Esophagus muscularis mucosa (tissue), 3 donors: ENCODE measurements at regions not wholly inside any gene's neighbourhood (a gene's known extent, or its start where the extent isn't known, plus 50 kb on each side); places are given as distances from the start of the nearest gene placed in this dataset.

ENCODE experiments used
- POLR2A ChIP-seq: fragments of 450-650 bp; IDR thresholded peaks from one replicate; pipeline ENCODE4 v1.6.1; 2017; ENCODE audit warnings: antibody characterized with exemption, moderate library complexity, mild to moderate bottlenecking, low read depth
- POLR2AphosphoS5 ChIP-seq, 2 donors: sonication (generic); formaldehyde crosslinking; IDR thresholded peaks; one replicate each; pipeline ENCODE4 v1.6.1; 2017; ENCODE audit warnings: antibody characterized with exemption in 2 of 2
- TF ChIP-seq, protein P1 (sequence below), 3 experiments: fragments of 200-600 bp in 2 of 3; fragments of 450-650 bp in 1 of 3; sonication (generic) in 2 of 3; IDR thresholded peaks; one replicate each; pipeline ENCODE4 v1.5.1; 2017 to 2019; ENCODE audit warnings: antibody characterized with exemption in 3 of 3, mild to moderate bottlenecking in 2 of 3, moderate library complexity in 1 of 3

DNA sequence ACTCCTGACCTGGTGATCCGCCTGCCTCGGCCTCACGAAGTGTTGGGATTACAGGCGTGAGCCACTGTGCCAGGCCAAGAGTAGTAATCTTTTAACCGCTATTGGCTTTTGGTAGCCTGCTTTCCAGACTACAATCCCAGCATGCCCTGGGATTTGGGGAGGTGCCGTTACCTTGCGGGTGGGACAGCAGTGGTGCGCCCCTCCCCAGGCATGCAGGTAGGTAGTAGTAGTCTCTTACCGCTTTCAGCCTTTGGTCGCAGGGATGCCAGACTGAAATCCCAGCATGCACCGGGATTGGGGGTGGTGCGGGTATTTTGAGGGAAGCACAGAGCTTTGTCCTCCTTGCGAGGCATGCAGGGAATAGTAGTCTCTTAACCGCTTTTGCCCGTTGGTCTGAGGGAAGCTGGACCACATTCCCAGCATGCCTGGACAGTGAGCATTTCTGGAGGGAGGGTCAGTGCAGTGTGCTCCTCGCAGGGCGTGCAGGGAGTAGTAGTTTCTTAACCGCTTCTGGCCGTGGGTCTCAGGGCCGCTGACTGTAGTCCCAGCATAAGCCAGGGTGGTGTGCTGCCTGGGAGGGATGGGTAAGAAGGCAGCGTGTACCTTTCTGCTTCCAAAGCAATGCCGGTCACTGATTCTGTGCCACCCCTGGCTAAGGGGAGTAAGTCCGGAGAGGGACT, 1686.8 kb downstream of the TP53TG3F start:
- TF ChIP-seq POLR2A (no peak), POLR2AphosphoS5 (IDR thresholded peaks at IDR 0.05) (no peak)
- TF ChIP-seq, protein P1, sequence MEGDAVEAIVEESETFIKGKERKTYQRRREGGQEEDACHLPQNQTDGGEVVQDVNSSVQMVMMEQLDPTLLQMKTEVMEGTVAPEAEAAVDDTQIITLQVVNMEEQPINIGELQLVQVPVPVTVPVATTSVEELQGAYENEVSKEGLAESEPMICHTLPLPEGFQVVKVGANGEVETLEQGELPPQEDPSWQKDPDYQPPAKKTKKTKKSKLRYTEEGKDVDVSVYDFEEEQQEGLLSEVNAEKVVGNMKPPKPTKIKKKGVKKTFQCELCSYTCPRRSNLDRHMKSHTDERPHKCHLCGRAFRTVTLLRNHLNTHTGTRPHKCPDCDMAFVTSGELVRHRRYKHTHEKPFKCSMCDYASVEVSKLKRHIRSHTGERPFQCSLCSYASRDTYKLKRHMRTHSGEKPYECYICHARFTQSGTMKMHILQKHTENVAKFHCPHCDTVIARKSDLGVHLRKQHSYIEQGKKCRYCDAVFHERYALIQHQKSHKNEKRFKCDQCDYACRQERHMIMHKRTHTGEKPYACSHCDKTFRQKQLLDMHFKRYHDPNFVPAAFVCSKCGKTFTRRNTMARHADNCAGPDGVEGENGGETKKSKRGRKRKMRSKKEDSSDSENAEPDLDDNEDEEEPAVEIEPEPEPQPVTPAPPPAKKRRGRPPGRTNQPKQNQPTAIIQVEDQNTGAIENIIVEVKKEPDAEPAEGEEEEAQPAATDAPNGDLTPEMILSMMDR (IDR thresholded peaks at IDR 0.05): no peak
